22Rv1 (cell line): ENCODE measurements at regions not wholly inside any gene's neighbourhood (a gene's known extent, or its start where the extent isn't known, plus 50 kb on each side); places are given as distances from the start of the nearest gene placed in this dataset.
"Not testable (repeated sequence)": the region's sequence is repeated elsewhere in the genome, so short reads cannot be mapped to it uniquely, and the experiment has no call there.

Source experiments
- CTCF ChIP-seq: fragments of 450-650 bp; IDR thresholded peaks from 2 replicates; pipeline ENCODE4 v1.5.1; 2017; ENCODE audit warnings: mild to moderate bottlenecking
- ZFX ChIP-seq: fragments of 450-650 bp; IDR thresholded peaks from 2 replicates; pipeline ENCODE4 v1.6.1; 2017; ENCODE audit warnings: antibody characterized with exemption, borderline replicate concordance

DNA sequence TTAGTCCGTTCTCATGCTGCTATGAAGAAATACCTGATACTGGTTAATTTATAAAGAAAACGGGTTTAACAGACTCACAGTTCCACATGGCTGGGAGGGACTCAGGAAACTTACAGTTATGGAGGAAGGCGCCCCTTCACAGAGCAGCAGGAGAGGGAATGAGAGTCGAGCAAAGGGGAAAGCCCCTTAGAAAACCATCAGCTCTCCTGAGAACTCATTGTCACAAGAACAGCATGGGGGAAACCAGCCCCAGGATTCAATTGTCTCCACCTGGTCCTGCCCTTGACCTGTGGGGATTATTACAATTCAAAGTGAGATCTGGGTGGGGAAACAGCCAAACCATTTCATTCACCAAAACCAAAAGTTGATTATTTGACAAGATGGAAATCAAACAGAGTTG lies 101.8 kb downstream of the ATP6V0E2 start:
- not testable (repeated sequence) for TF ChIP-seq CTCF, ZFX
